WTC11 (cell line): ENCODE measurements at regions not wholly inside any gene's neighbourhood (a gene's known extent, or its start where the extent isn't known, plus 50 kb on each side); places are given as distances from the start of the nearest gene placed in this dataset.

ENCODE experiments used
- ATAC-seq: fragments of 200-7000 bp; cut with Tn5 transposase; 2 replicates; pipeline ENCODE4 v1.10.0; 2021; ENCODE audit warnings: mild to moderate bottlenecking, moderate library complexity
- CTCF ChIA-PET: fragments of 300-600 bp; sonication (Branson Sonifier 250); formaldehyde crosslinking; loops from one replicate; lab custom pipeline; 2021; ENCODE audit warnings: antibody characterized with exemption; lab: Charles Lee
- POLR2A ChIA-PET: fragments of 350-600 bp; sonication (Branson Sonifier 250); formaldehyde crosslinking; loops from one replicate; lab custom pipeline; 2021; ENCODE audit warnings: antibody characterized with exemption; lab: Charles Lee
- DNase-seq: peaks from one replicate; pipeline ENCODE4 v3.0.0; 2021; ENCODE audit warnings: low spot score
- H3K27ac Mint-ChIP-seq: 2 replicates; pipeline ENCODE4 v1.8.0; 2021; ENCODE audit warnings: mixed read lengths
- H3K27me3 Mint-ChIP-seq: 2 replicates; pipeline ENCODE4 v1.8.0; 2021; ENCODE audit warnings: low read depth, mild to moderate bottlenecking, moderate library complexity, mixed read lengths
- H3K36me3 Mint-ChIP-seq: 2 replicates; pipeline ENCODE4 v1.8.0; 2021; ENCODE audit warnings: mixed read lengths
- H3K4me1 Mint-ChIP-seq: 2 replicates; pipeline ENCODE4 v1.8.0; 2022; ENCODE audit warnings: mixed read lengths
- H3K4me3 Mint-ChIP-seq: 2 replicates; pipeline ENCODE4 v1.8.0; 2021; ENCODE audit warnings: mild to moderate bottlenecking, moderate library complexity, mixed read lengths
- H3K9me3 Mint-ChIP-seq: 2 replicates; pipeline ENCODE4 v1.8.0; 2021; ENCODE audit warnings: mixed read lengths
- ARID4B ChIP-seq: sonication (generic); formaldehyde crosslinking; IDR thresholded peaks from 2 replicates; pipeline ENCODE4 v1.8.0; 2023; ENCODE audit warnings: missing genetic modification reagents, mild to moderate bottlenecking, borderline replicate concordance
- CDX4 ChIP-seq: fragments of 250-450 bp; sonication (Bioruptor Pico); IDR thresholded peaks from 2 replicates; pipeline ENCODE4 v1.9.0; 2021; ENCODE audit warnings: moderate library complexity, mild to moderate bottlenecking, inconsistent platforms, borderline replicate concordance
- E2F1 ChIP-seq: sonication (generic); formaldehyde crosslinking; IDR thresholded peaks from 2 replicates; pipeline ENCODE4 v1.8.0; 2022; ENCODE audit warnings: mild to moderate bottlenecking, missing genetic modification reagents
- ERG ChIP-seq: fragments of 250-450 bp; sonication (Bioruptor Pico); IDR thresholded peaks from 2 replicates; pipeline ENCODE4 v1.8.0; 2021; ENCODE audit warnings: mild to moderate bottlenecking
- ESRRA ChIP-seq: sonication (generic); formaldehyde crosslinking; IDR thresholded peaks from 2 replicates; pipeline ENCODE4 v1.8.1; 2022; ENCODE audit warnings: mild to moderate bottlenecking, missing genetic modification reagents, borderline replicate concordance
- IRF1 ChIP-seq: sonication (generic); formaldehyde crosslinking; IDR thresholded peaks from 2 replicates; pipeline ENCODE4 v1.8.0; 2023; ENCODE audit warnings: missing genetic modification reagents
- KAT7 ChIP-seq: sonication (generic); formaldehyde crosslinking; IDR thresholded peaks from 2 replicates; pipeline ENCODE4 v1.8.1; 2023; ENCODE audit warnings: missing genetic modification reagents, mild to moderate bottlenecking, borderline replicate concordance
- NFATC4 ChIP-seq: fragments of 250-450 bp; sonication (Bioruptor Pico); IDR thresholded peaks from 2 replicates; pipeline ENCODE4 v1.9.0; 2021; ENCODE audit warnings: mild to moderate bottlenecking
- NFE2L1 ChIP-seq: sonication (generic); formaldehyde crosslinking; IDR thresholded peaks from 2 replicates; pipeline ENCODE4 v1.8.1; 2023; ENCODE audit warnings: missing genetic modification reagents
- NFYB ChIP-seq: sonication (generic); formaldehyde crosslinking; conservative IDR thresholded peaks from 2 replicates; pipeline ENCODE4 v1.8.0; 2022; ENCODE audit warnings: low read depth, missing genetic modification reagents
- OVOL2 ChIP-seq: fragments of 250-450 bp; sonication (Bioruptor Pico); IDR thresholded peaks from 2 replicates; pipeline ENCODE4 v1.9.0; 2021; ENCODE audit warnings: mild to moderate bottlenecking, borderline replicate concordance
- SP1 ChIP-seq: sonication (generic); formaldehyde crosslinking; conservative IDR thresholded peaks from 2 replicates; pipeline ENCODE4 v1.8.1; 2022; ENCODE audit warnings: missing genetic modification reagents
- STAT6 ChIP-seq: sonication (generic); formaldehyde crosslinking; conservative IDR thresholded peaks from 2 replicates; pipeline ENCODE4 v1.8.1; 2023; ENCODE audit warnings: mild to moderate bottlenecking, low read depth, missing genetic modification reagents, moderate library complexity
- USF2 ChIP-seq: sonication (generic); formaldehyde crosslinking; IDR thresholded peaks from 2 replicates; pipeline ENCODE4 v1.8.1; 2023; ENCODE audit warnings: mild to moderate bottlenecking, missing genetic modification reagents, moderate library complexity
- ZNF263 ChIP-seq: sonication (generic); formaldehyde crosslinking; IDR thresholded peaks from 2 replicates; pipeline ENCODE4 v1.8.1; 2022; ENCODE audit warnings: low read depth, mild to moderate bottlenecking, moderate library complexity, missing genetic modification reagents
- ZNF317 ChIP-seq: sonication (generic); formaldehyde crosslinking; IDR thresholded peaks from 2 replicates; pipeline ENCODE4 v1.8.1; 2023; ENCODE audit warnings: low read depth, mild to moderate bottlenecking, moderate library complexity, missing genetic modification reagents, borderline replicate concordance
- ZNF416 ChIP-seq: fragments of 250-450 bp; sonication (Bioruptor Pico); IDR thresholded peaks from 2 replicates; pipeline ENCODE4 v1.9.0; 2021; ENCODE audit warnings: mild to moderate bottlenecking, inconsistent platforms
- ZNF512 ChIP-seq: sonication (generic); formaldehyde crosslinking; IDR thresholded peaks from 2 replicates; pipeline ENCODE4 v1.8.1; 2022; ENCODE audit warnings: missing genetic modification reagents, borderline replicate concordance

- no peak overlapping the region for H3K4me3 Mint-ChIP-seq
- ATAC-seq (peak; percentile 82), DNase-seq (no peak)
- TF ChIP-seq STAT6 (CRISPR knock-in tag) (no peak), E2F1 (CRISPR knock-in tag) (no peak), NFE2L1 (no peak), ARID4B (CRISPR knock-in tag) (no peak), KAT7 (CRISPR knock-in tag) (no peak), IRF1 (CRISPR knock-in tag) (no peak)
- ChIA-PET CTCF (no interaction called here), POLR2A (no interaction called here)
- peaks cover 15% of the 10 kb centered on the region for H3K9me3 Mint-ChIP-seq
- H3K4me1 Mint-ChIP-seq: peaks cover 11% of the 10 kb centered on the region
- H3K27me3 Mint-ChIP-seq: no peaks in the 10 kb centered on the region
- peaks cover 3% of the 10 kb centered on the region for H3K36me3 Mint-ChIP-seq
- H3K27ac Mint-ChIP-seq: no peak overlapping the region
These were observed 52.5 kb upstream of the C11orf58 start for GRCh38 chr11:16685914-16686313.

GRCh38 chr11:16678466-16679116, 59.9 kb upstream of the C11orf58 start:
- Mint-ChIP-seq H3K36me3 (peaks cover under 1% of the 10 kb centered on the region; the same call in 1 of the 2 replicates), H3K4me1 (no peaks in the 10 kb centered on the region; the same call in 1 of the 2 replicates), H3K9me3 (peaks cover 27% of the 10 kb centered on the region), H3K27ac (no peak overlapping the region), H3K27me3 (no peaks in the 10 kb centered on the region; the same call in 1 of the 2 replicates), H3K4me3 (no peak overlapping the region)
- TF ChIP-seq NFATC4 (no peak), ZNF317 (no peak), NFYB (no peak), SP1 (CRISPR knock-in tag) (no peak), KAT7 (CRISPR knock-in tag) (no peak), USF2 (CRISPR knock-in tag) (no peak), ERG (CRISPR knock-in tag) (no peak), ESRRA (CRISPR knock-in tag) (no peak), ZNF416 (CRISPR knock-in tag) (no peak), OVOL2 (CRISPR knock-in tag) (no peak), ZNF512 (no peak), ZNF263 (CRISPR knock-in tag) (no peak), CDX4 (CRISPR knock-in tag) (no peak)
- ChIA-PET POLR2A (no interaction called here), CTCF (interaction anchor here (0.9 to 1.3 kb wide), 2 partner anchors 46 to 65 kb away, joined by 3 read pairs; no protein-coding TSS in a partner anchor)
- DNase-seq (peak; percentile 25), ATAC-seq (peak; percentile 38; the same call in 1 of the 2 replicates)
